Thyroid gland (tissue), 4 donors: ENCODE measurements at regions not wholly inside any gene's neighbourhood (a gene's known extent, or its start where the extent isn't known, plus 50 kb on each side); places are given as distances from the start of the nearest gene placed in this dataset.

ENCODE experiments used
- DNase-seq, 2 donors: peaks; one replicate each; pipeline ENCODE4 v3.0.0-alpha.2; 2019
- H3K27ac ChIP-seq, 3 donors: fragments of 200-600 bp; sonication (generic); 1 replicate in 2 of 3; 2 replicates in 1 of 3; pipeline ENCODE4 v1.5.1; 2016 to 2019; ENCODE audit warnings: mild to moderate bottlenecking in 1 of 3, moderate library complexity in 1 of 3
- H3K27me3 ChIP-seq: fragments of 200-600 bp; sonication (generic); one replicate; pipeline ENCODE4 v1.5.1; 2019
- H3K36me3 ChIP-seq, 2 donors: fragments of 200-600 bp; sonication (generic); one replicate each; pipeline ENCODE4 v1.5.1; 2016 to 2019
- H3K4me1 ChIP-seq, 2 donors: fragments of 200-600 bp; sonication (generic); one replicate each; pipeline ENCODE4 v1.5.1; 2017 to 2019
- H3K4me3 ChIP-seq, 3 donors: fragments of 200-600 bp; sonication (generic); replicated peaks in 1 of 3; 1 replicate in 2 of 3; 2 replicates in 1 of 3; pipeline ENCODE4 v1.5.1; 2016; ENCODE audit warnings: mild to moderate bottlenecking in 1 of 3
- H3K9me3 ChIP-seq: fragments of 200-600 bp; sonication (generic); one replicate; pipeline ENCODE4 v1.5.1; 2017
- POLR2A ChIP-seq, 2 donors: fragments of 450-650 bp; IDR thresholded peaks; one replicate each; pipeline ENCODE4 v1.6.1; 2017; ENCODE audit warnings: antibody characterized with exemption in 2 of 2, mild to moderate bottlenecking in 2 of 2, moderate library complexity in 1 of 2
- WGBS, 2 donors: methylation state at CpG; one replicate each; pipeline ENCODE4 v1.1.5; 2017; 5-methylcytosine and 5-hydroxymethylcytosine counted together
- intact Hi-C: fragments of 100-400 bp; cut with DNase I; formaldehyde crosslinking; loops from one replicate; pipeline ENCODE4 v1.15.1; 2023
- TF ChIP-seq, protein P1 (sequence below), 6 experiments: fragments of 200-600 bp in 3 of 6; fragments of 450-650 bp in 3 of 6; sonication (generic) in 3 of 6; IDR thresholded peaks; one replicate each; pipeline ENCODE4 v1.5.1; 2016 to 2019; ENCODE audit warnings: antibody characterized with exemption in 6 of 6, mild to moderate bottlenecking in 2 of 6, inconsistent platforms in 1 of 6, moderate library complexity in 1 of 6

DNA sequence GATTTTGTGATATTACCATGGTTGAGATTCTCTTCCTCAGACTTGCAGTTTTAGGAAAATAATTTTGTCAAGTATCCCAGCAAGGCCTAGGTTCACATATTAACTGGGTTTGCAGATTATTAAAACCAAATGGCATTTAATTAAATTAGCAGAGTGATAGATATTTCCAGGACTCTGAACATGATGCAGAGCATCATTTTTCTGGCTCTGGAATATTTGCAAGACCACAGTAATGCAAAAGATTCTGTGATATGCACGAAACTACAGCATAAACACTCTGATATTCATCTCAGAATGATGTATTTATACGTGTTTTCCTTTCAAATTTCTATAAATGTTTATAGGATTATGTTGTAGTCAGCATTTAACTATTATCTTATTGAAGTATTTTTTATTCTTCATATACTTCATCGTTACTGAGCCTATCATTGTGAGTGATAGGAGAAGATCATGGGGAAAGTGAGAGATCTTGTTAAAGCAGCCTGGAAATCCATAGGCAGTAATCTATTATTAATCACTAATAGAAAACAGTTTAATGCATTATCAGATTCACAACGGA lies 1245.6 kb downstream of the OTOL1 start:
- no peaks in the 10 kb centered on the region for H3K27me3 ChIP-seq
- no peak for DNase-seq
- TF ChIP-seq POLR2A (IDR thresholded peaks at IDR 0.05), result no peak
- TF ChIP-seq, protein P1, sequence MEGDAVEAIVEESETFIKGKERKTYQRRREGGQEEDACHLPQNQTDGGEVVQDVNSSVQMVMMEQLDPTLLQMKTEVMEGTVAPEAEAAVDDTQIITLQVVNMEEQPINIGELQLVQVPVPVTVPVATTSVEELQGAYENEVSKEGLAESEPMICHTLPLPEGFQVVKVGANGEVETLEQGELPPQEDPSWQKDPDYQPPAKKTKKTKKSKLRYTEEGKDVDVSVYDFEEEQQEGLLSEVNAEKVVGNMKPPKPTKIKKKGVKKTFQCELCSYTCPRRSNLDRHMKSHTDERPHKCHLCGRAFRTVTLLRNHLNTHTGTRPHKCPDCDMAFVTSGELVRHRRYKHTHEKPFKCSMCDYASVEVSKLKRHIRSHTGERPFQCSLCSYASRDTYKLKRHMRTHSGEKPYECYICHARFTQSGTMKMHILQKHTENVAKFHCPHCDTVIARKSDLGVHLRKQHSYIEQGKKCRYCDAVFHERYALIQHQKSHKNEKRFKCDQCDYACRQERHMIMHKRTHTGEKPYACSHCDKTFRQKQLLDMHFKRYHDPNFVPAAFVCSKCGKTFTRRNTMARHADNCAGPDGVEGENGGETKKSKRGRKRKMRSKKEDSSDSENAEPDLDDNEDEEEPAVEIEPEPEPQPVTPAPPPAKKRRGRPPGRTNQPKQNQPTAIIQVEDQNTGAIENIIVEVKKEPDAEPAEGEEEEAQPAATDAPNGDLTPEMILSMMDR (IDR thresholded peaks at IDR 0.05), result no peak
- no peak overlapping the region for H3K27ac ChIP-seq
- no peaks in the 10 kb centered on the region for H3K4me1 ChIP-seq
- H3K36me3 ChIP-seq, result no peaks in the 10 kb centered on the region
- no peaks in the 10 kb centered on the region for H3K9me3 ChIP-seq
- WGBS, 2 donors, result 81 to 83% methylated on average over 4 of the region's 4 CpGs
- no peak overlapping the region for H3K4me3 ChIP-seq
- intact Hi-C loops, result no loop called here

DNA sequence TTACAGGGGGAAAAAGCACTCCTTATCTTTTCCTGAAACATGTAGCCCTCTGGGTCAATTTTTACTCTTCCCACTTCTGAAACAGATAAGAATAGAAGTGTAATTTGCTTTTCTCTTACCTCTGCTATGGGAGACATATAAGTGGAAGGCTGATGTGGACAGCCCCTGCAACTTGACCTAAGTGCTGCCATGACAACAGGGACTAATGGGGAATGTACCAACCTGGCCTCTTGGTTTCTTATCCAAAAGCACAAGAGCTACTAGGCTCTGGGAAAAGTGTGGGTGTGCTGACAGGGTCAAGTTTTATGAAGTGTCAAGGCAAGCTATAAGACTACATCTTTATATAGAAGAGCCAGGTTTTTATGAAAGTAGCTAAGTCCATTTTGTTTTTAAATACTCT lies 1246.5 kb downstream of the OTOL1 start:
- TF ChIP-seq POLR2A (IDR thresholded peaks at IDR 0.05), result no peak
- TF ChIP-seq, protein P1 (IDR thresholded peaks at IDR 0.05), result no peak
- Histone ChIP-seq H3K27ac (no peak overlapping the region), H3K27me3 (no peaks in the 10 kb centered on the region), H3K4me1 (no peaks in the 10 kb centered on the region), H3K4me3 (no peak overlapping the region), H3K9me3 (no peaks in the 10 kb centered on the region), H3K36me3 (no peaks in the 10 kb centered on the region)
- intact Hi-C loops, result no loop called here
- DNase-seq, result no peak

DNA sequence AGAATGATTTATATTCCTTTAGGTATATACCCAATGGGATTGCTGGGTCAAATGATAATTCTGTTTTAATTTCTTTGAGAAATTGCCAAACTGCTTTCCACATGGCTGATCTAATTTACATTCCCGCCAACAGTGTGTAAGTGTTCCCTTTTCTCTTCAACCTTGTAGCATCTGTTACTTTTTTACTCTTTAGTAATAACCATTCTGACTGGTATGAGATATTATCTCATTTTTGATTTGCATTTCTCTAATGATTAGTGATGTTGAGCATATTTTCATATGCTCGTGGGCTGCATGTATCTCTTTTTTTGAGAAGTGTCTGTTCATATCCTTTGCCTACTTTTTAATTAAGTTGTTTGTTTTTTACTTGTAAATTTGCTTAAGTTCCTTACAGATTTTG lies 1264.2 kb downstream of the OTOL1 start:
- H3K27me3 ChIP-seq, result no peaks in the 10 kb centered on the region
- no peak for TF ChIP-seq POLR2A (IDR thresholded peaks at IDR 0.05)
- TF ChIP-seq, protein P1 (IDR thresholded peaks at IDR 0.05), result no peak
- WGBS, 2 donors, result 75 to 79% methylated on average over 2 of the region's 2 CpGs
- no peak overlapping the region for H3K4me3 ChIP-seq
- no peak overlapping the region for H3K27ac ChIP-seq
- no peaks in the 10 kb centered on the region for H3K9me3 ChIP-seq
- intact Hi-C loops, result no loop called here
- no peaks in the 10 kb centered on the region for H3K36me3 ChIP-seq
- DNase-seq, result no peak
- H3K4me1 ChIP-seq, result no peaks in the 10 kb centered on the region

DNA sequence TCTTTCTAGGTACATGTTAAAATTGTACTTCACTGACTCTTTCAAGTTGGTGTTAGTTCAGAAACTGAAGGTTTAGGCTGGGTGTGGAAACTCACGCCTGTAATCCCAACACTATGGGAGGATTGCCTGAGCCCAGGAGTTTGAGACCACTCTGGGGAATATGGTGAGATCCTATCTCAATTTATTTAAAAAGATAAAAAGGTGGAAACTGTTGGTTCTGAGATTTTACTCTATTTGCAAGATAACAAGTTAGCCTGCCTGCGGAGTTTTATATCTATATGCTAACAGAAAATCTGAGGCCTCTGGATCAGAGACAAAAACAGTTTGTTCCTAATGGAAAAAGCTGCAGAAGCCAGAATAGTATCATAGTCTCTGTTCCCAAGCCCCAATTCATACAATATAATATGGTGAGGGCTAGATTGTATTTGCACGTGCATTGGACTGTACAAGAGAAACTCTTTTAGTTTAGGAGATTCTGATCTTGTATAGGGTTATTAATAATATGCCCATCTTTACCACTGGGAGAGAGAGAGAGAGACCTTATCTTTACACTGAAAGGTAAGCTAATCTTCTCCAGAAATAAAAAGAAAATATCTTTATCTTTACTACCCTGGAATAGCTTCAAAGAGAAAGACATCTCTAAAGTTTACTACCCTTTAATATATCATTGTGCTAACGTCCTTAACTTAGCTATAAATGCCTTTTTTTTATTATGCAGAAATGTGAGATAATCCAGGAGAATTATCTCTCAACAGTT lies 1267.6 kb downstream of the OTOL1 start:
- DNase-seq, result no peak
- 67 to 69% methylated on average over 4 of the region's 4 CpGs for WGBS, 2 donors
- Histone ChIP-seq H3K27ac (no peak overlapping the region), H3K36me3 (no peaks in the 10 kb centered on the region), H3K27me3 (no peaks in the 10 kb centered on the region), H3K9me3 (no peaks in the 10 kb centered on the region), H3K4me1 (no peaks in the 10 kb centered on the region), H3K4me3 (no peak overlapping the region)
- no peak for TF ChIP-seq POLR2A (IDR thresholded peaks at IDR 0.05)
- TF ChIP-seq, protein P1 (IDR thresholded peaks at IDR 0.05), result no peak
- intact Hi-C loops, result no loop called here

DNA sequence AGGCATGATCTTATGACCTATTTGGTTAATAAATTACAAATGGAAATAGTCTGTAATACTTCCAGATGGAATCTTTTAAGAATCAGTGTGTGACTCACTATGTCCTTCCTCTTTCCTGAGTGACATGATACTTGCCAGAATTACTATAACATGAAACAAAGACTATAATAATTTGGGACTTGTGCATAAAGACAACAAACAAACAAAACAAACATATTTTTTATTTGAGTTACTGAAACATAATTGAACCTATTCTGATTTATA lies 1268.1 kb downstream of the OTOL1 start:
- Histone ChIP-seq H3K36me3 (no peaks in the 10 kb centered on the region), H3K4me1 (no peaks in the 10 kb centered on the region), H3K4me3 (no peak overlapping the region), H3K27ac (no peak overlapping the region), H3K9me3 (no peaks in the 10 kb centered on the region), H3K27me3 (no peaks in the 10 kb centered on the region)
- TF ChIP-seq, protein P1 (IDR thresholded peaks at IDR 0.05), result no peak
- no peak for TF ChIP-seq POLR2A (IDR thresholded peaks at IDR 0.05)
- no peak for DNase-seq
- intact Hi-C loops, result no loop called here
